Stimulated activated CD8-positive, alpha-beta memory T cell treated with anti-CD3 and anti-CD28 coated beads, Interleukin-2, amount 100 ng/mL, for 48 hours (primary cell): ENCODE measurements at regions not wholly inside any gene's neighbourhood (a gene's known extent, or its start where the extent isn't known, plus 50 kb on each side); places are given as distances from the start of the nearest gene placed in this dataset.

Source experiments
- DNase-seq, 2 donors: peaks; one replicate each; pipeline ENCODE4 v3.0.0-alpha.2; 2020; ENCODE audit warnings: low read depth in 2 of 2

DNA sequence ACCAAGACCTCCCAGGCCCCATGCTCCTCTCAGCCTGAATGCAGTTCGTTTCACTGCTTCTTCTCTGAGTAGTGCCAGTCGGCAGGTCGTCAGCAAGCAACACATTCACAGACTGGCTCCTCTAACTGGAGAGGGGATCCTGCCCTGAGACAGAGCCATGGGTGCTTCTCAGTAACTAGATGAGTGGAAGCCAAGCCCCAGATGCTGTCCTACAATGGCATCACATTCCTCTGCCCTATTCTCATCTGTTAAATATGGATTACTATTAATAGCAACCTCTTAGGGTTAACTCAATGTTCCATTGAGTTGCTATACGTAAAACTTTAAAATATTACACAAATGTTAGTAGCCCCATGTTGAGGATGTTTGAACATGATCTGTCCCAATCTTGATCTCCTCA is 84.2 kb upstream of the S1PR1 start:
- no peak for DNase-seq

DNA sequence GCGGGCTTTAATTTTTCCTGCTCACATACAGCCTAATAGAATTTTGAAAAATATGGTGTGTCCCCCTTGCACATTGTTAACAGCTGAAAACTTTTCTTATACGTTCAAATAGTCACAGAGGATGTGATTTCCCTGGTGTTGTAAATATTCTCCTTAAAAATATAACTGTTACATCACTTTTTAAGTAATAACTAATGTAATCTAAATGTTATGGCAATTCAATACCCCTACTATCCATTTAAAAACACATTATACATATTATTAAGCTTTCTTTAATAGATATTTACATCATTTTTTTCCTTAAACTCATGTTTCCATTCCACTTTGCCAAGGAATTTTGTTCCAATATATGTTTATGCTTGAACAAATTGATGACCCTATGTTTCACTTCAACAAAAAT is 85.5 kb upstream of the S1PR1 start:
- no peak for DNase-seq

DNA sequence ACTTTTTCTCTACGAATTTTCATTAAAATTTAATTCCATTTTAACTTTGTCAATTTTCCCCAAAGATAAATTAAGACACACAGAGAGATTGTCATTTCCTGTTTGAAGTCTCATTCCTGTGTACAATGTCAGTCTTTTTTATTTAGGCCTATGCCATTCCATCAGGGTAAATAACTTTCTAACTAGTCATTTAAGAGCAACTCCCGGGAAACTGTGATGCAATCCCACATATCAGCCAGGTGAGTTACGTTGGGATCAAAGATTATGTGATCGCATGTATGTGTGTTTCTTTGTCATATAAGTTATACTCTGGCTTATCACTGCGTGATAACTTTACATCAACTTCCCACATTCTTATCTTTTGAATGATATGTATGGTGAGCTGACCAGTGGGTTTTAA is 86.1 kb upstream of the S1PR1 start:
- no peak for DNase-seq

DNA sequence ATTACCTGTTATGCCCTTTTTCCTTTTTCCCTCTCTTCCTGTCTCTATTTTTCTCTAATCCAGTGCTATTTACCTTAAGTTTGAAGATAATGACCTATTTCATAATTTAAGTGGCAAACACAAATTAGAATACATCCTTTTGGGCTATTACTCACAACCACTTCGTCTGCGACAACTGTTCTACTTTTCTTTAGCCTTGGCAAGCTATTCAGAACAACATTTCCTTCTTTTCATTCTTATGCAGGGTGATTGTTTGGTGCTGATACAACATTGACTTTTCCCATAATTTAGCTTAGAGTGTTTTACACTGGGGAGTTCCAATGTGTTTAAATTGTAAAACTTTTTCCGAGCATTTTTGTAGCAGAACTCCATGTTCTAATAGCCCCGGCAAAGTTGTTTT is 86.6 kb upstream of the S1PR1 start:
- DNase-seq = no peak

- DNase-seq = no peak
Observed at GRCh38 chr1:101148980-101149379, 87.8 kb upstream of the S1PR1 start.

- DNase-seq = no peak
Observed at GRCh38 chr1:101147381-101147780, 89.4 kb upstream of the S1PR1 start.

GRCh38 chr1:101145449-101145820 is 91.4 kb upstream of the S1PR1 start:
- no peak for DNase-seq

DNA sequence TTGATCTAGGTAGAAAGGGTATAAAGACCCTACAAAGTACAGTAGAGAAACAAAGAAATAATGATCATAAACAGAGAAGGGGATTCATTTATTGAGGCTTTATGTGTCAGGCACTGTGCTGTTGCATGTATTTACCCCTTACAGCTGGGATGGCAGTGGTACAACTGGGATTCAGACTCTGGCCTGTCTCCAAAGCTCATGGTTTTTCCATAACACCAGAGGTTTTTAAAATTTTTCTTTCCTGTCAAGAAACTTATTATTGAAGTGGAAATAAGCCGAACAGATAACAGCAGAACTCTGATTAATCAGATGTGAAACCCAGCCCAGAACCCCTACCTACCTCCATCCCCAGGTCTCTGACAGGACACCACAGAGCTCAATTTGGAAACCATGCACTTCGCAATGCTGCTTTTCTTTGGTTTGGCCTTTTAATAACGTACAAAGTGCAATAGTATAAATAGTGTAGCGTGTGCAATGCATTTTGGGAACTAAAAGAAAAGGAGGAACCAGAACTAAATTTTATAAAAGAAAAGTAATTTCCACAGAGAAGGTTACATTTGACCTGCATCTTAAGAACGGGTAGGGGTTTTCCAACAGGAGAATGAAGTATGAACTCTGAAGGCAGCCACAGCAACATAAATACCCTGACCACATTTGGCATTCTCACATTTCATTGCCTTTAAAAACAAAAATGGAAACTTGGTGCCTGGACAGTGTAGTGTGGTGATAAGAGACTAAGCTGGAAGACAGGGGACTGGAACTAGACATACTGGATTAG is 92.0 kb upstream of the S1PR1 start:
- no peak for DNase-seq

DNA sequence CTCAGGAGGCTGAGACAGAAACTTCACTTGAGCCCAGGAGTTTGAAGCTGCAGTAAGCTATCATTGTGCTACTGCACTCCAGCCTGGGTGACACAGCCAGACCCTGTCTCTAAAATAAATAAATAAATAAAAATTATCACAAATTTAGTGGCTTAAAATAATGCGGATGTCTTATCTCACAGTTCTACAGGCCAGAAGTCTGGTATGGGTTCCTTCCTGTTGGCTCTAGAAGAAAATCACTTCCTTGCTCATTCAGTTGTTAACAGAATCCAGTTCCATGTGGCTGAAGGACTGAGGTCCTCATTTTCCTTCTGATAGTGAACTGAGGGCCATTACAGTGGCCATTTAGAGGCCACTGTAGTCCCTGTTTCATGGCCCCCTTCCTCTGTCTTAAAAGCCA is 94.6 kb upstream of the S1PR1 start:
- no peak for DNase-seq

DNA sequence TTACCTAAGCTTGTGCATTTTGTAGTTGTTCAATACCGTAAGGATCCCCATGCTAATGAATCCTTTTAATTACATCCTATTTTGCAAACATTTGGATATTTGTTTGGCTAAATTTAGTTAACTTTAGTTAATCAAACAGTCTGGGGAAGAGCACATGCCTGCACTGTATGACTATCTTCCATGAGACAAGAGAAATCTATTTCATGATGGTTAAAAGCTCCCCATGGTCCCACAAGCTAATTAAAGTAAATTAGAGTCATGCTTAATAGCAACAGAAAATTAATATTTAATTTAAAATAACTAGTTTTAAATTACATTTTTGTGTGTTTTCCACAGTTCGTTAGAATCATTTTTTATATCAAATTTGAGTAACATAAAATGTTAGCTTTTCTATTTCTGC is 95.4 kb upstream of the S1PR1 start:
- DNase-seq = no peak

- DNase-seq = no peak
Observed at GRCh38 chr1:101139821-101140718, 96.7 kb upstream of the S1PR1 start.

- DNase-seq = no peak
Observed at GRCh38 chr1:101139130-101139529, 97.7 kb upstream of the S1PR1 start.

DNA sequence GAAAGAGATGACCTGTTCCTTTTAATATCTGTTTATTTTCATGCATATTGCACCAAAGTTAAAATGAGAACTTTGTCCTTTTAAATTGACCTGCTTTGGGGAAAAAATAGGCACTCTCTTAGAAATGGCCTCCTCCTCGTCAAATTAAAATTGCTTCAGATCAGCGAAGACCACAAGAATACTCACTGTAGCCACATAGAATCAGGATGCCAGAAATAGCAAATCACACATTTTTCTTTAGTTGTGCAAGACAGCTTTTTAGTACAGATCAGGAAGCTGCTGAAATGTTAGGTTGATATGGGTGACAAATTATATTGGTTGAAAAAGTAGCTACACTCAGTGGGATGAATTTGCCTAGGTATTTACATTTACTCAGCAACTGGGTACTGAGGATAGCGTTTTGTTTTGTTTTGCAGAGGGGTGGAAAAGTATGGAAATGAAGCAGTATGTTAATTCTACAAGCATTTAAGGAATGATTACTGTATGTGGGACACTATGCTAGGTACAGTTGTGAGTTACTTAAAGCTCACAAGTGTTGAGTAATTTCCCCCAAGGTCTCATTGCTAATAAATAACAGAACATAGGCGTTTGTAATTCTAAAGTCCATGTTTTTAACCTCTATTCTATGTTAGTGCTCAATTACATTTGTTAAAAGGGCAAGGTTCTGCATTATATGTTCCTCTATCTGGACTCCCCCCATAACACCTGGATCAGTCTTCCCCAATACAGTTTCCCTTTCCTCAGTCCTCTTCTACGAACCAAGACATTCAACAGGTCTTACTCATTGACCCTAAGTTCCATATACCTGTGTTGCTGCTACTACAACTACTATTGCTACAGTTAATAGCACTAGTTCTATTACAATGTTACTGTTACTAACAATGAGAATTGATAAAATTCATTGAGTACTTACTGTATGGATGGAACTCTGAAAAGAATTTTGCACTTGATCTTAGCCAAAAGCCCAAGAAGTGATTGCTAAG is 99.4 kb upstream of the S1PR1 start:
- no peak for DNase-seq

DNA sequence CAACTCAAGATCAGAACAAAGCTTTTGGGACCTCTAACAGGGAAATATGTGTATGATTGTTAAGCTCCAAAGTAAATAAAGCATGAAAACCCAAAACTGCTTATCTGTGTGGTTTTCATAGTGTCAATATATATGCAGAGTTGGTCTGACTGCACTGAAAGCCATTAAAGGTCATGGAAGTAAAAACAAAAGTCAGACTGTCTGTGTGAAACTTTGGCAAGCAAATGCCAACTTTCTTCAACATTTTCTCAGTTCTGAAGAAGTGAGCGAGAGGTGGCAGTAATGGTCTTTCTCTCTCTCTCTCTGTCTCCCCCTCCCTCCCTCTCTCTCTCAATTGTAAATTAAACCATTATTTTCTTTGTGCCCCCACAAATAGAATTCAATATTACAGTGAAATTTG is 100.1 kb upstream of the S1PR1 start:
- DNase-seq = no peak

- no peak for DNase-seq
Observed at GRCh38 chr1:101136271-101136670, 100.5 kb upstream of the S1PR1 start.

GRCh38 chr1:101135526-101135925 is 101.3 kb upstream of the S1PR1 start:
- DNase-seq = no peak

GRCh38 chr1:101131239-101131843 is 105.5 kb upstream of the S1PR1 start:
- no peak for DNase-seq

DNA sequence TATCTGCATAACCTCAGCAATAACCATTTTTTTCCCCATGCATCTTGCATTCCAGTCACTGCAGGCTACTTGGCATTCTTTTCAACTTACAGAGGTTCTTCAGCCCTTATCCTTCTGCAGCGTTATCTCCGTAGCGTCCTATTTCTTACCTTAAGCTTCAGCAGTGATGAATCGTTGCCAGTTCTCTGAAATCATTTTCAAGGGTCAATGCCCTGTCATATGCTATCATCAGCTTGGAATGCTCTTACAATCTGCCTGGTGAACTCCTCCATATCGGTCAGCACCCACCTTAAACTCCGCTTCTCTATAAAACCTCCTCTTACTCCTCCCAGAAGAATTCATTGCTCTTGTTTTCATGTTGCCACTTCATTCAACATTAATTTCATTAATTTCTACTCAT is 105.1 kb upstream of the DPH5 start:
- no peak for DNase-seq

DNA sequence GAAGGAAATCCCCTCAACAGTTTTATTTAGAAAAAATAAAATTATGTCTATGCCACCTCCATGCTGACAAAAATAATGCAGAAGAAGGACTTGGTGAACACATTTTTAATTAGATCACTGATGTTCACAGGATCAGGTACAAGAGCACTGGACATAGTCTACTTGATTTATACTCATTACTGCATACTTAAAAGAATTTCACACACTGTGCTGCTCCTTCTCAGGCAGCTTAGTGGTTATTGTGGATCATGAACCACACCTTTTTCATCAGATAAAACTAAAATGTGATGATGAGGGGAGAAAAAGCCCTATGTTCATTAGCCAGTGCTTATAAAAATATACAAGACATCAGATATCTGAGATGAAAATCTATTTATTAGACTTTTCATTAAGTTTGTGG is 103.3 kb upstream of the DPH5 start:
- DNase-seq = no peak

- no peak for DNase-seq
Observed at GRCh38 chr1:101128211-101128727, 102.7 kb upstream of the DPH5 start.

GRCh38 chr1:101124405-101124804 is 98.8 kb upstream of the DPH5 start:
- DNase-seq = no peak
